Karpas-422 (cell line): ENCODE measurements at regions not wholly inside any gene's neighbourhood (a gene's known extent, or its start where the extent isn't known, plus 50 kb on each side); places are given as distances from the start of the nearest gene placed in this dataset.
"Not testable (repeated sequence)": the region's sequence is repeated elsewhere in the genome, so short reads cannot be mapped to it uniquely, and the experiment has no call there.

Source experiments
- DNase-seq: peaks from one replicate; pipeline ENCODE4 v3.0.0-alpha.2; 2015
- H2AFZ ChIP-seq: fragments of 200-600 bp; sonication (generic); 2 replicates; pipeline ENCODE4 v1.6.1; 2014; ENCODE audit warnings: antibody characterized with exemption, low read length, mixed read lengths
- H3K27ac ChIP-seq: fragments of 200-600 bp; sonication (generic); 2 replicates; pipeline ENCODE4 v1.5.1; 2014; ENCODE audit warnings: mild to moderate bottlenecking, low read length, moderate library complexity
- H3K27me3 ChIP-seq: fragments of 200-600 bp; sonication (generic); 2 replicates; pipeline ENCODE4 v1.6.1; 2014; ENCODE audit warnings: low read length, mixed read lengths
- H3K36me3 ChIP-seq: fragments of 200-600 bp; sonication (generic); 2 replicates; pipeline ENCODE4 v1.6.1; 2014; ENCODE audit warnings: low read length, mixed read lengths; ENCODE audit not compliant: insufficient read depth
- H3K4me1 ChIP-seq: fragments of 200-600 bp; sonication (generic); 2 replicates; pipeline ENCODE4 v1.6.1; 2014; ENCODE audit warnings: mild to moderate bottlenecking, low read length, mixed read lengths
- H3K4me2 ChIP-seq: fragments of 200-600 bp; sonication (generic); 2 replicates; pipeline ENCODE4 v1.6.1; 2014; ENCODE audit warnings: low read length, low read depth, mild to moderate bottlenecking; ENCODE audit not compliant: poor library complexity, severe bottlenecking
- H3K4me3 ChIP-seq: fragments of 200-600 bp; sonication (generic); 2 replicates; pipeline ENCODE4 v1.5.1; 2014; ENCODE audit warnings: mild to moderate bottlenecking, antibody characterized with exemption, low read length, mixed read lengths
- H3K79me2 ChIP-seq: fragments of 200-600 bp; sonication (generic); 2 replicates; pipeline ENCODE4 v1.6.1; 2014; ENCODE audit warnings: mild to moderate bottlenecking, low read length, mixed read lengths
- H3K9ac ChIP-seq: fragments of 200-600 bp; sonication (generic); 2 replicates; pipeline ENCODE4 v1.6.0; 2014; ENCODE audit warnings: low read length
- H3K9me2 ChIP-seq: fragments of 200-600 bp; sonication (generic), shearing (Covaris generic); replicated peaks from 2 replicates; pipeline ENCODE4 v1.6.0; 2014; ENCODE audit warnings: mild to moderate bottlenecking, low read length, moderate library complexity; ENCODE audit not compliant: insufficient read depth
- H3K9me3 ChIP-seq: fragments of 300-700, 200-600 bp; sonication (generic); 2 replicates; pipeline ENCODE4 v1.6.1; 2014; ENCODE audit warnings: low read length, mixed read lengths
- H4K20me1 ChIP-seq: fragments of 200-600 bp; sonication (generic); 2 replicates; pipeline ENCODE4 v1.6.1; 2014; ENCODE audit warnings: mild to moderate bottlenecking, antibody characterized with exemption, low read length, low read depth; ENCODE audit not compliant: insufficient read depth

DNA sequence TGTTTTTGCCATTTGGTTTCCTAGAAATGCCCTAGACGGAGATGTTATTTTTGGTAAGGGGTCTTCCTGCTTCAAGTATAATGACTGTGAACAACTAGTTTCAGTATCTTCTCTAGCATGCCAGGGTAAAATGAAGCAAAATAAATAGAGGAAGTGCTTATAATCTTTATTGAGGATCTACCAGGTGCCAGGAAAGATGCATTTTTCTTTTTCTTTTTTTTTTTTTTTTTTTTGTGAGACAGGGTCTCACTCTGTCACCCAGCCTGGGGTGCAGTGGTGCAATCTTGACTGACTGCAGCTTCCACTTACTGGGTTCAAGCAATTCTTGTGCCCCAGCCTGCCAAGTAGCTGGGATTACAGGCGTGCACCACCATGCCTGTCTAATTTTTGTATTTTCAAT, 146.6 kb upstream of the GRK3 start:
- H4K20me1 ChIP-seq, H3K4me1 ChIP-seq, H3K79me2 ChIP-seq, H2AFZ ChIP-seq, H3K27me3 ChIP-seq, H3K9me2 ChIP-seq, H3K27ac ChIP-seq, H3K9ac ChIP-seq, H3K9me3 ChIP-seq, H3K4me3 ChIP-seq, DNase-seq, H3K4me2 ChIP-seq, H3K36me3 ChIP-seq: not testable (repeated sequence)

DNA sequence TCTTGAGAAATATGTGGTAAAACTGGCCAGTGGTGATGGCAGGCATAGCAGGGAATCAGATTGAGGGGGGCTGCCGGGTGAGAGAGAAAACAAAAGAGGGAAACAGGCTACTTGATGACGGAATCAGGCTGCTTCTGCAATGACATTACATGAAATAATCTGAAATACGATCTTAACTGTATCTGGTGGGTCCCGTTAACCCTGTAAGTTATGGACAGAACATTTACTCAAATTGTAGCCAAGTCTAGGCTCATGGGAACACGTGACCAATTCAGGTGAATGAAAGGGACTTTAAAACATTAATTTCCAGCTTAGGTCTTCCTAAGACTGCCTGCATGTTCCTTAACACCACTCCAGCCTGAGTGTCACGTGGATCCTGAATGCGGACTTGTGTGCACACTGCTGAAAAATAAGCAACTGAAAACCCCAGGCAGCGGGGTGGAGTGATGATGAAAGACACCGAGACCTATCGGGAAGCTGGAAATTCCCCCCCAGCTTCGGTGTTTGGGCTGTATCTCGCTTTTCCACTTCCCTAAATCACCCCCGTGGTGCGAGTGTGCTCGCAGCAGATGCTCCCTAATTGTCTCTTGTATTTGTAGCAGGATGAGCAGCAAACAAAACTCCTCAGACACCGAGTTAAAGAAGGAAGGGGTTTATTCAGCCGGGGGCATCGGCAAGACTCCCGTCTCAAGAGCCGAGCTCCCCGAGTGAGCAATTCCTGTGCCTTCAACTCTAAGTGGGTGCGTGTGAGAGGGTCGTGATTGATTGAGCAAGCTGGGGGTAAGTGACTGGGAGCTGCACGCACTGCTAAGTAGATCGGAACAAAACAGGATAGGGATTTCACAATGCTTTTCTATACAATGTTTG, 145.0 kb upstream of the GRK3 start:
- H4K20me1 ChIP-seq, result no peaks in the 10 kb centered on the region
- H3K27ac ChIP-seq, result no peak overlapping the region
- no peaks in the 10 kb centered on the region for H3K4me1 ChIP-seq
- H3K79me2 ChIP-seq, result no peaks in the 10 kb centered on the region
- no peak overlapping the region for H3K9ac ChIP-seq
- DNase-seq, result no peak
- no peak overlapping the region for H3K4me2 ChIP-seq
- H3K36me3 ChIP-seq, result no peaks in the 10 kb centered on the region
- H3K9me2 ChIP-seq, result no peaks in the 10 kb centered on the region
- H3K4me3 ChIP-seq, result no peak overlapping the region
- no peaks in the 10 kb centered on the region for H3K27me3 ChIP-seq
- no peak overlapping the region for H2AFZ ChIP-seq
- no peaks in the 10 kb centered on the region for H3K9me3 ChIP-seq

DNA sequence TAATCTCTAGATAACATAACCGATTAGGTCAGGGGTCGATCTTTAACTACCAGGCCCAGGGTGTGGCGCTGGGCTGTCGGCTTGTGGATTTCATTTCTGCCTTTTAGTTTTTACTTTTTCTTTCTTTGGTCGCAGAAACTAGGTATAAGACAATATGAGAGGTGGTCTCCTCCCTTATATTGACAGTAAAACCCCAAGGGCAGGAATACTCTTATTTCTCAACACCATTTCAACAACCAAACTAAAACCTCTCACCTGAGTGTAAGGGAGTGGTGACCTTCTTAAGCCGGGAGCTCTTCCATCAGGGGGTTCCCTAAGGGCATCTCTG, 144.4 kb upstream of the GRK3 start:
- H3K9ac ChIP-seq, H2AFZ ChIP-seq, H3K27ac ChIP-seq, H4K20me1 ChIP-seq, H3K79me2 ChIP-seq, H3K4me1 ChIP-seq, H3K9me3 ChIP-seq, H3K4me2 ChIP-seq, H3K27me3 ChIP-seq, H3K9me2 ChIP-seq, DNase-seq, H3K4me3 ChIP-seq, H3K36me3 ChIP-seq: not testable (repeated sequence)

GRCh38 chr22:25420471-25420924, 144.0 kb upstream of the GRK3 start:
- H2AFZ ChIP-seq, result no peak overlapping the region
- no peaks in the 10 kb centered on the region for H4K20me1 ChIP-seq
- no peak for DNase-seq
- H3K4me1 ChIP-seq, result no peaks in the 10 kb centered on the region
- H3K27ac ChIP-seq, result no peak overlapping the region
- H3K36me3 ChIP-seq, result no peaks in the 10 kb centered on the region
- H3K79me2 ChIP-seq, result no peaks in the 10 kb centered on the region
- no peaks in the 10 kb centered on the region for H3K27me3 ChIP-seq
- no peak overlapping the region for H3K4me2 ChIP-seq
- no peak overlapping the region for H3K9ac ChIP-seq
- no peaks in the 10 kb centered on the region for H3K9me3 ChIP-seq
- no peak overlapping the region for H3K4me3 ChIP-seq
- H3K9me2 ChIP-seq, result no peaks in the 10 kb centered on the region

DNA sequence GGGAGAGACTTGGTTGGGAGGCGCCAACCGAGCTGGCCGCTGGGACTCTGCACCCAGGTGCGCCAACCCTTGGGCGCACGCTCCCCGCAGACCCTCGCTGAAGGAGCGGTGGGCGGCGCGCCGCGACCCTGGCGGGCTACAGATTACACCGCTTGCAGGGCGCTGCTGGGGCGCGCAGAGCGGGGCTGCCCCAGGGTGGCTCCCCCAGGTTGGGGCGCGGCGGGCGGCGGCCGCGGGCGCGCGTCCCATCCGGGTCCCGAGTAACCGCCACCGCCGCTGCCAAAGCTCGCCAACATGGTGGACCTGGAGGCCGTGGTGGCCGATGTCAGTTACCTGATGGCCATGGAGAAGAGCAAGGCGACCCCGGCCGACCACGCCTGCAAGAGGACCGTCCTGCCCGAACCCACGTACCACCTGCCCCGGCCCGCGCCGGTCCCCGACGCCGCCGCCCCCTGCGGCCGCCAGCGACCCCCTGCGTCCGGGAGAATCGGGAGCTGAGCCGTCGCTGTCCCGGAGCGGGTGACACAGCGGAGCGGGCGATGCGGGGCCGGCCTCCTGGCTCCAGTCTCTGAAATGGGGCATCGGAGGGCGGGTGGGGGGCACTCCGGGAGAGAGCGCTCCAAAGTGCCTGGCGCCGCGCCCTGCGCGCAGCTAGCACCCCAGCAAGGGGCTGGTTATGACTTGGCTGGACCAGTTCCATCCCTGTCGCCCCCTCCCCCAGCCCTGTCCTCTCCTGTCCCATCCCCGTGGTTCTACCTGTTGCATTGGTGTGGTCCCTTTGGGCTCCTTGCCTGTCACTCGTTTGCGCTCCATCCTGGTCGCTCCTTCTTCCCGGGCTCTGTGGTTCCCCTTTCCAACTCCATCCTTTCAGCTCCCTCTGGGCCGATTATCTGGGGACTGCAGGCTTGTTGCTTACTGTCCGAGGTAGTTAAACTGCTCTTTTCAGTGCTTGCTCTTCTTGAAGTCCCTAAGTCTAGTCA, 143.3 kb upstream of the GRK3 start:
- H3K27me3 ChIP-seq, result no peaks in the 10 kb centered on the region
- H3K4me3 ChIP-seq, result no peak overlapping the region
- no peak for DNase-seq
- H3K4me1 ChIP-seq, result no peaks in the 10 kb centered on the region
- H3K36me3 ChIP-seq, result no peaks in the 10 kb centered on the region
- no peaks in the 10 kb centered on the region for H4K20me1 ChIP-seq
- H3K9me2 ChIP-seq, result no peaks in the 10 kb centered on the region
- H3K79me2 ChIP-seq, result no peaks in the 10 kb centered on the region
- no peak overlapping the region for H3K27ac ChIP-seq
- H2AFZ ChIP-seq, result no peak overlapping the region
- H3K4me2 ChIP-seq, result no peak overlapping the region
- no peak overlapping the region for H3K9ac ChIP-seq
- no peaks in the 10 kb centered on the region for H3K9me3 ChIP-seq

DNA sequence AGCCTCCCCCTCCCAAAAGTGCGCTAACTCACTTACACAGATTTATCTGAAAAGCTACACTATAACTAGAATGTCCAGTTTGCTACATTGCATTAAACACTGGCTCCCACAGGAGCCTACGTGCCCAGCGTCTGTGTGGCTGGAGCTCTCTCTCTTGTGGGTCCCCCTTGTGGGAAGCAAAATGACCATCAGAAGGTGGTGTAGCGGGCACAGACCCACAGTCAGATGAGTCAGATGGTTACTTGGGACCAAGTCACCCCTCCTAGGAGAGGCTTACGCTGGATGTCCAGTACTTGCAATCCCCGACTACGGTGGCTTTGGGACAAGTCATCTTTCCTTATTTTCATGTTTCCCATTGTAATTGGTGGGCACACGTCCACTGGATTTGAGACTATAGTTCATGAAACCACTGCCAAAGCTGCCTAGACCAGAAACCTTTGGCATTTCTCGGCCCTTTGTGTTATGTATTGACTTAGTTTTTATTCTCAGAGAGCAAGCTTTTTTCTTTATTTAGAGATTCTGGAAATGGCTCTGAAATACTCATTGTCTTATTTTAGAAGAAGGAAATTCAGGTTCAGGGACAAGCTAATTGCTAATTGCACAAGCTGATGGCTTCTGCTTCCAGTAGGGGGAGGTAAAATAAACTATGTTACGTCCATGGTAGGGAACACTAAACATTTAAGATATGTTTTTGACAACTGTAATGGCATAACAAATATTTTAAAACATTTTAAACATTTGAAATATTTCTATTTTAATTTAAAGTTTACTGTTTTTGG, 137.8 kb upstream of the GRK3 start:
- not testable (repeated sequence) for H3K79me2 ChIP-seq, H3K27me3 ChIP-seq, H2AFZ ChIP-seq, H3K36me3 ChIP-seq, H3K9me2 ChIP-seq, H3K4me3 ChIP-seq, H4K20me1 ChIP-seq, H3K9ac ChIP-seq, DNase-seq, H3K4me2 ChIP-seq, H3K4me1 ChIP-seq, H3K27ac ChIP-seq, H3K9me3 ChIP-seq

GRCh38 chr22:25431637-25432342, 132.7 kb upstream of the GRK3 start:
- DNase-seq, H3K9ac ChIP-seq, H4K20me1 ChIP-seq, H3K9me2 ChIP-seq, H3K79me2 ChIP-seq, H3K9me3 ChIP-seq, H3K4me2 ChIP-seq, H3K4me1 ChIP-seq, H2AFZ ChIP-seq, H3K27me3 ChIP-seq, H3K36me3 ChIP-seq, H3K27ac ChIP-seq, H3K4me3 ChIP-seq: not testable (repeated sequence)
